Stimulated activated CD4-positive, alpha-beta T cell treated with anti-CD3 and anti-CD28 coated beads, Interleukin-1b, Interleukin-23, amount 100 ng/mL, for 24 hours (primary cell): ENCODE measurements at regions not wholly inside any gene's neighbourhood (a gene's known extent, or its start where the extent isn't known, plus 50 kb on each side); places are given as distances from the start of the nearest gene placed in this dataset.

Experiments used
- DNase-seq, 4 experiments: peaks; one replicate each; pipeline ENCODE4 v3.0.0-alpha.2; 2020; ENCODE audit warnings: low read depth in 4 of 4, low spot score in 1 of 4

GRCh38 chr1:8093221-8093980 lies 67.3 kb upstream of the ERRFI1 start:
- no peak for DNase-seq

GRCh38 chr1:8092657-8093056 lies 66.5 kb upstream of the ERRFI1 start:
- no peak for DNase-seq

GRCh38 chr1:8091691-8092090 lies 65.6 kb upstream of the ERRFI1 start:
- no peak for DNase-seq

GRCh38 chr1:8090241-8090702 lies 64.2 kb upstream of the ERRFI1 start:
- no peak for DNase-seq

- DNase-seq, result no peak
These were observed 63.6 kb upstream of the ERRFI1 start for GRCh38 chr1:8089535-8090228.

- no peak for DNase-seq
These were observed 59.9 kb upstream of the ERRFI1 start for GRCh38 chr1:8086055-8086454.

- DNase-seq, result no peak
These were observed 58.8 kb upstream of the ERRFI1 start for GRCh38 chr1:8084913-8085312.

- DNase-seq, result no peak
These were observed 57.8 kb upstream of the ERRFI1 start for GRCh38 chr1:8083739-8084484.

GRCh38 chr1:8082945-8083344 lies 56.8 kb upstream of the ERRFI1 start:
- no peak for DNase-seq

GRCh38 chr1:8078176-8078671 lies 52.1 kb upstream of the ERRFI1 start:
- no peak for DNase-seq

- DNase-seq, result no peak
These were observed 51.5 kb upstream of the ERRFI1 start for GRCh38 chr1:8077602-8078001.

GRCh38 chr1:8077120-8077573 lies 51.0 kb upstream of the ERRFI1 start:
- DNase-seq, result no peak

GRCh38 chr1:8076176-8076575 lies 50.1 kb upstream of the ERRFI1 start:
- DNase-seq, result no peak
